ENCODE measurements at regions not wholly inside any gene's neighbourhood (a gene's known extent, or its start where the extent isn't known, plus 50 kb on each side); places are given as distances from the start of the nearest gene placed in this dataset.

DNA sequence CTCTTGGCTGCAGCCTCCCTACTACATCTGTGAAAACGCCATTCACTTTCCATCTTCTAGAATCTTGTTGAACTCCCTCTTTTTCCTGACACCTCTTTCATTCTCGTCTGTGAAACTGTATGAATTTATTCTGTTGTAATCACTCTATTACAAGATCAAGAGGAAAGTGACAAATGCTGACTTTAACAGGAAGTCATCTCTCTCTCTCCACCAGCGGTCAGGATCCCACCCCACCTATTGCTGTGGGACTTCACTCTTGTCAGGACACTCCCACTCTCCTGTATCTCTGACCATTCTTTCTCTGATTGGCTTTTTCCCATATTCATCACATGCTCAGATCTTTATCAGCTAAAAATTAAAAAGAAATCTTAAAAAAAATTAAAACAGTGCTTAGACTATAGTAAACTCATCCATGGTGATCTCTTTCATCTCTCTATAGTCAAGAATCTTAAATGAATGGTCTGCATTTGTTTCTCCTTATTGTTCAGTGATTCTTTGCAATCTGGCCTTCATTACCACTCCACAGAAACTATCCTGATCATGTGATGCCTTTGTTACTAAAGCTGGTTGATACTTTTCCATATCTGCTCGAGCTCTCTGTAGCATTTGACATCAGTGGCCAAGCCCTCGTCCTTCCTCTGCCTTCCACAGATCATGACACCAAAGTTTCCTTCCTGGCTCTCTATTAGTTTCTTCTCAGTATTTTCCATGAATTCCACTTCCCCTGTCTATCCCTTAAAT is 113.6 kb downstream of the UCHL5 start:
- Mint-ChIP-seq H3K4me3 (no peak overlapping the region), H3K27me3 (no peaks in the 10 kb centered on the region), H3K27ac (no peak overlapping the region), H3K4me1 (no peaks in the 10 kb centered on the region), H3K36me3 (ENCODE audit: low read depth) (no peaks in the 10 kb centered on the region), H3K9me3 (peaks cover 3% of the 10 kb centered on the region)
- no peak for ATAC-seq
- no peak for DNase-seq

- no peaks in the 10 kb centered on the region for H3K27me3 Mint-ChIP-seq
- H3K4me1 Mint-ChIP-seq, result no peaks in the 10 kb centered on the region
- H3K9me3 Mint-ChIP-seq, result peaks cover under 1% of the 10 kb centered on the region
- no peak for DNase-seq
- ATAC-seq, result no peak
- no peak overlapping the region for H3K27ac Mint-ChIP-seq
- H3K36me3 Mint-ChIP-seq (ENCODE audit: low read depth), result peaks cover 1% of the 10 kb centered on the region
- H3K4me3 Mint-ChIP-seq, result no peak overlapping the region
These were observed 109.4 kb downstream of the UCHL5 start for GRCh38 chr1:192949783-192950182.

DNA sequence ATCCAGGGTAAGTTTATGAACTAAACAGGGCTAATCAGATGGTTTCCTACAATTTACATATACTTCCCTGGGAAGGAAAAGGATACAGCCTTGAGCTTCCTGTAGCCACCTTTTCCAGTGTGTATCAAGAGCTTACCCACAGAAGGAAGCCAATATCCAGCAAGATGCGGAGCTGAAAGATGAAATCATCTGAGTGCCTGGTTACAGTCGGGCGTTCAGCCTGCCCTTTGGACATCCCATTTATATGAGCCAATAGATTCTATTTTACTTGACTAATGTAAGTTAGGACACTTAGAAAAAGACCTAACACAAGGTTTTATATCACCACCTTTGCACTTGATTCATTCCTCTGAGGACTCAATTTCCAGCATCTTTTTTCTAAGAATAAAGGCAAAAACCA is 108.2 kb downstream of the UCHL5 start:
- H3K9me3 Mint-ChIP-seq, result no peaks in the 10 kb centered on the region
- H3K4me3 Mint-ChIP-seq, result no peak overlapping the region
- DNase-seq (no peak), ATAC-seq (no peak)
- no peaks in the 10 kb centered on the region for H3K4me1 Mint-ChIP-seq
- H3K27ac Mint-ChIP-seq, result no peak overlapping the region
- H3K27me3 Mint-ChIP-seq, result no peaks in the 10 kb centered on the region
- peaks cover 1% of the 10 kb centered on the region for H3K36me3 Mint-ChIP-seq (ENCODE audit: low read depth)

DNA sequence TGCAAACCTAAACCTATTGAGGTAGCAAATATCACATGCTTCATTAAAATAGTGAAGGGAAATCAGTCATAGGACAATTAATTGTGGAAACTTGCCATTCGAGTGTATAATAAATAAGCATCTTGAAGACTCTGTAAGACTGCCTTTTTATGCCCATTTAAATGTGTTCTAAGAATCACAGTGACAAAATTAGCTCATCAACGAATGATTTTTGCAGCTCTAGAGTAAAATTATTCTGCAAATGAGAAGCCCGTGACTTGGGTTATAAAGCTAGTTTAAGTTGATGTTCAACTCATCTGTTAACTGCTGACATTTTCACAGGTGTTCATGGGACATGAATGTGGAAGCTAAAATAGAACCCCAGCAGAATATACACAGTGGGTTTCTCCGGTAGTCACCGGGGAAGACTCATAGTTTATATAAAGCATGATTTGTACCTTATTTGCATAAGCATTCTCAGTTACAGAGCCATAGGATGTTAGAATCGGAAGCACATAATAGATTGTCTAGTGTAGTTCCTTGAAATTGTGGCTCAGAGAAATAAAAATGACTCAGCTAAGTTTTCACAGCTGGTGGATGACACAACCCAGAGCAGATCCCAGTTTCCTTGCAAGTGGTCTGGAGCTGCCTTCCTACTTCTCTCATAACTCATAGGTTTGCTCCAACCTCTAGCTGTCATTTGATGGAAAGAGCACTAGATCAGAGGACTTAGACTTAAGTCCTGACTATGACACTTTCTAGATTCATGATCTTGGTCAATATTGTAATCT is 107.3 kb downstream of the UCHL5 start:
- no peak overlapping the region for H3K27ac Mint-ChIP-seq
- ATAC-seq (peak; percentile 46), DNase-seq (no peak)
- no peaks in the 10 kb centered on the region for H3K9me3 Mint-ChIP-seq
- no peaks in the 10 kb centered on the region for H3K27me3 Mint-ChIP-seq
- H3K4me1 Mint-ChIP-seq, result no peaks in the 10 kb centered on the region
- no peak overlapping the region for H3K4me3 Mint-ChIP-seq
- peaks cover 1% of the 10 kb centered on the region for H3K36me3 Mint-ChIP-seq (ENCODE audit: low read depth)

- Mint-ChIP-seq H3K27me3 (no peaks in the 10 kb centered on the region), H3K36me3 (ENCODE audit: low read depth) (peaks cover 1% of the 10 kb centered on the region)
- DNase-seq, result no peak
These were observed 106.5 kb downstream of the UCHL5 start for GRCh38 chr1:192952646-192953045.

DNA sequence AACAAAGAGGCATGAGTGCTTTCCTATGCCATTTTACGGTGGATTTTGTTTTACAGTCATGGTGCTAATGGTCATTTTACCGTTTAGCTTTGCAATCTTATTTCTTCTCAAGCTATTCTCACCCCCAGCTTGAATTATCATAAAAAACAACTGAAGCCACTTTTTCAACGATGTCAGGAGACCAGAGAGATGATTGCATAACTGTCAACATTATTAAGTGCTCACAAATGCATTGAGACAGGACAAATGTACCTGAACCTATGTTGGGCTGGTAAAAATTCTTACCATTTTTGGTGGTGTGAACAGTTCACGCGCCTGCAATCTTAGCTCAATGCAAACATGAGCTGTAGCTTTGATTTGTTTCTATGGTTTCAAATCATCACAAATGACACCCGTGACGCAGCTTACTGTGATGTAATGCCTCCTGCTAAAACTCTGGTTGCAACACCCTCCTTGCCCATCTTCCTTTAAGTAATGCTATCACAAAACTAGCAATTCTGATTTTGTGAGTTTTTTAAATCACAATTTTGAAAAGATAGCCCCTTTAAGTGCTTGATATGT is 104.4 kb downstream of the UCHL5 start:
- no peak for ATAC-seq
- no peaks in the 10 kb centered on the region for H3K27me3 Mint-ChIP-seq

More at GRCh38 chr1:192952646-192953045, 106.5 kb downstream of the UCHL5 start:
- Mint-ChIP-seq H3K27ac (no peak overlapping the region), H3K4me1 (no peaks in the 10 kb centered on the region), H3K9me3 (no peaks in the 10 kb centered on the region), H3K4me3 (no peak overlapping the region)
- ATAC-seq, result no peak

DNA sequence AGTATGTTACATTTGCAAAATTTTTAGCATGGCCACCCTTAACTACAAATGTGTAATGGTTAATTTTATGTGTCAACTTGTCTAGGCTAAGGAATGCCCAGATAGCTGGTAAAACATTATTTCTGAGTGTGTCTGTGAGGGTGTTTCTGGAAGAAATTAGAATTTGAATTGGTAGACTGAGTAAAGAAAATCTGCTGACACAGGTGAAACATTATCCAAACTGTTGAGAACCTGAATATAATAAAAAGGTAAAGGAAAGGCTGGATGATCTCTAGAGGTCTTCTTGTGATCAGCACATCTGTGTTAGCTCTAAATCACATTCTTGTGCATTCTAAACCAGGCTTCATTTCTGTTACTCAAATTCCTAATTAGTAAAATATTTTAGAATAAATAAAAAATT is 100.8 kb downstream of the UCHL5 start:
- no peaks in the 10 kb centered on the region for H3K9me3 Mint-ChIP-seq
- H3K4me1 Mint-ChIP-seq, result peaks cover 11% of the 10 kb centered on the region
- no peak overlapping the region for H3K4me3 Mint-ChIP-seq
- DNase-seq (no peak), ATAC-seq (no peak)
- H3K36me3 Mint-ChIP-seq (ENCODE audit: low read depth), result peaks cover 1% of the 10 kb centered on the region
- H3K27ac Mint-ChIP-seq, result no peak overlapping the region
- H3K27me3 Mint-ChIP-seq, result no peaks in the 10 kb centered on the region

More for the DNA sequence above, 104.4 kb downstream of the UCHL5 start:
- Mint-ChIP-seq H3K4me3 (no peak overlapping the region), H3K27ac (no peak overlapping the region), H3K4me1 (peaks cover 1% of the 10 kb centered on the region), H3K9me3 (no peaks in the 10 kb centered on the region), H3K36me3 (ENCODE audit: low read depth) (peaks cover 1% of the 10 kb centered on the region)
- no peak for DNase-seq

DNA sequence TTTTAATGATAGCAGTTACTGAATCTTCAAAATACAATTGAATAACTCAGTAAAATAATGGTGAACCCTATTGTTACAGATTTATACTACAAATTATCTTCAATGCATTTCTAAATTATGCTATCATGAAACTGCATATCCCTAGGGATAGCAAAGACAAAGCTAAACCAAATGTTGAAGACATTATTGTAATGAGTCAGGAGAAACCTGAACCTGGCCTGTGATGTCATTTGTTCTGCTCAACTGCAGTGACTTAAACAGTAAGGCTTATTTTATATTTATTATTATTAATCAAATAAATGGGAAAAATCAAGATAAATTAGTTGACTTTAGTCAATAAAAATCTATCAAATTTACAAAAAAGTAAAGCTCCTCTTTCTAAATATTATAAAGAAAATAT is 100.3 kb downstream of the UCHL5 start:
- ATAC-seq, result no peak
- H3K27me3 Mint-ChIP-seq, result no peaks in the 10 kb centered on the region
- no peak overlapping the region for H3K4me3 Mint-ChIP-seq
- H3K4me1 Mint-ChIP-seq, result peaks cover 11% of the 10 kb centered on the region
- no peak for DNase-seq
- no peaks in the 10 kb centered on the region for H3K9me3 Mint-ChIP-seq
- H3K27ac Mint-ChIP-seq, result no peak overlapping the region
- peaks cover 1% of the 10 kb centered on the region for H3K36me3 Mint-ChIP-seq (ENCODE audit: low read depth)

- no peaks in the 10 kb centered on the region for H3K9me3 Mint-ChIP-seq
- no peak for DNase-seq
- no peak overlapping the region for H3K4me3 Mint-ChIP-seq
- H3K36me3 Mint-ChIP-seq (ENCODE audit: low read depth), result no peaks in the 10 kb centered on the region
- H3K27me3 Mint-ChIP-seq, result no peaks in the 10 kb centered on the region
- peaks cover 11% of the 10 kb centered on the region for H3K4me1 Mint-ChIP-seq
- no peak overlapping the region for H3K27ac Mint-ChIP-seq
- no peak for ATAC-seq
These were observed 99.4 kb downstream of the UCHL5 start for GRCh38 chr1:192959657-192960186.

All from activated naive CD8-positive, alpha-beta T cell treated with anti-CD3 and anti-CD28 coated beads, Interleukin-2, amount 50 U/mL, for 24 hours (primary cell).